OCI-LY7 (cell line): ENCODE measurements at regions not wholly inside any gene's neighbourhood (a gene's known extent, or its start where the extent isn't known, plus 50 kb on each side); places are given as distances from the start of the nearest gene placed in this dataset.

Source experiments
- BruUV-seq: library from RNA; stranded (reverse); fragments of 400-500 nt; replicated peaks from 2 replicates; lab custom pipeline; 2021; lab: Mats Ljungman, UMichigan
- CTCF ChIA-PET: fragments of 300-600 bp; sonication (Branson Sonifier 250); formaldehyde crosslinking; loops from one replicate; lab custom pipeline; 2022; ENCODE audit warnings: antibody characterized with exemption; ENCODE audit not compliant: unreplicated experiment; lab: Charles Lee
- POLR2A ChIA-PET: fragments of 300-600 bp; sonication (Branson Sonifier 250); formaldehyde crosslinking; loops from one replicate; lab custom pipeline; 2022; ENCODE audit warnings: antibody characterized with exemption; lab: Charles Lee
- DNase-seq: peaks from one replicate; pipeline ENCODE4 v3.0.0-alpha.2; 2015; ENCODE audit warnings: low spot score
- H2AFZ ChIP-seq: fragments of 200-600 bp; sonication (generic), shearing (Covaris generic); 2 replicates; pipeline ENCODE4 v1.6.1; 2014; ENCODE audit warnings: mild to moderate bottlenecking, antibody characterized with exemption, low read length, moderate library complexity
- H3K27ac ChIP-seq: fragments of 200-600 bp; sonication (generic); 2 replicates; pipeline ENCODE4 v1.5.1; 2014; ENCODE audit warnings: mixed run types, low read depth, mild to moderate bottlenecking, moderate library complexity, low read length, inconsistent platforms; ENCODE audit not compliant: poor library complexity, severe bottlenecking
- H3K36me3 ChIP-seq: fragments of 200-600 bp; sonication (generic); 2 replicates; pipeline ENCODE4 v1.6.1; 2014; ENCODE audit warnings: mild to moderate bottlenecking, antibody characterized with exemption, low read length, moderate library complexity, mixed read lengths; ENCODE audit not compliant: insufficient read depth
- H3K4me1 ChIP-seq: fragments of 200-600 bp; sonication (generic); 2 replicates; pipeline ENCODE4 v1.5.1; 2014; ENCODE audit warnings: mild to moderate bottlenecking, low read length; ENCODE audit not compliant: insufficient read depth, poor library complexity, severe bottlenecking
- H3K4me2 ChIP-seq: fragments of 200-600 bp; sonication (generic); 2 replicates; pipeline ENCODE4 v1.6.1; 2014; ENCODE audit warnings: mild to moderate bottlenecking, low read length
- H3K4me3 ChIP-seq: fragments of 200-600 bp; sonication (generic); 2 replicates; pipeline ENCODE4 v1.5.1; 2014; ENCODE audit warnings: mild to moderate bottlenecking, low read depth, low read length; ENCODE audit not compliant: poor library complexity, severe bottlenecking
- H3K79me2 ChIP-seq: fragments of 200-600 bp; sonication (generic); 2 replicates; pipeline ENCODE4 v1.6.1; 2016; ENCODE audit warnings: low read depth, mild to moderate bottlenecking, low read length, moderate library complexity, mixed read lengths; ENCODE audit not compliant: insufficient read depth
- H3K9me2 ChIP-seq: fragments of 200-600 bp; sonication (generic); 2 replicates; pipeline ENCODE4 v1.6.1; 2016; ENCODE audit warnings: mild to moderate bottlenecking, low read length, mixed read lengths; ENCODE audit not compliant: insufficient read depth
- H3K9me3 ChIP-seq: fragments of 200-600 bp; sonication (generic); 2 replicates; pipeline ENCODE4 v1.6.1; 2014; ENCODE audit warnings: mild to moderate bottlenecking, mixed run types, low read length, mixed read lengths
- H4K20me1 ChIP-seq: fragments of 200-600 bp; sonication (generic); 2 replicates; pipeline ENCODE4 v1.6.1; 2014; ENCODE audit warnings: mild to moderate bottlenecking, antibody characterized with exemption, low read length, moderate library complexity, mixed read lengths; ENCODE audit not compliant: insufficient read depth
- EZH2phosphoT487 ChIP-seq: fragments of 200-600 bp; sonication (generic); IDR thresholded peaks from 2 replicates; pipeline ENCODE4 v1.6.1; 2018; ENCODE audit warnings: low read depth, borderline replicate concordance, mild to moderate bottlenecking, mixed run types, antibody characterized with exemption, low read length, moderate library complexity, mixed read lengths
- intact Hi-C: fragments of 100-400 bp; cut with micrococcal nuclease; formaldehyde crosslinking; loops from one replicate; pipeline ENCODE4 v1.10.0; 2022; ENCODE audit not compliant: unreplicated experiment
- TF ChIP-seq, protein P1 (sequence below): fragments of 200-600 bp; sonication (generic); conservative IDR thresholded peaks from 2 replicates; pipeline ENCODE4 v1.5.1; 2014; ENCODE audit warnings: mild to moderate bottlenecking, antibody characterized with exemption, low read length, moderate library complexity, mixed read lengths

DNA sequence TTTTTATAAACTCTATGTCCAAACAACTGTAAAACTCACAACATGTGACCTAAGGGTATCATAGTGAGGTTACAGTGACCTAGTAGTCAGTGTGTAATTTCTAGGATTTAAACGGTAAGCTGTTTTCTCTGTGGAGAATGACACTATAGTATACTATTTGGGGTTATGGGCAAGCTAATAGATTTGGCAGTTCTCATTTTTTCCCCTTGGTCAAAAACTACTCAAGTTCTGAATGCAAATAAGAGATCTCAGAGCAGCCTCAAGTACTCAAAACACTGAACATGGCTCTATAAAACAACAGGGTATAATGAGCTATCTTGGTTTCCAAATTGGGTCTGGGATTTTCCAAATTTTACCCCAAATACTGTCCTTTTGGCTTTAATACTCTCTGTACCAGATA lies 88.5 kb upstream of the HMCN1 start:
- no peaks in the 10 kb centered on the region for H3K9me2 ChIP-seq
- TF ChIP-seq, protein P1, sequence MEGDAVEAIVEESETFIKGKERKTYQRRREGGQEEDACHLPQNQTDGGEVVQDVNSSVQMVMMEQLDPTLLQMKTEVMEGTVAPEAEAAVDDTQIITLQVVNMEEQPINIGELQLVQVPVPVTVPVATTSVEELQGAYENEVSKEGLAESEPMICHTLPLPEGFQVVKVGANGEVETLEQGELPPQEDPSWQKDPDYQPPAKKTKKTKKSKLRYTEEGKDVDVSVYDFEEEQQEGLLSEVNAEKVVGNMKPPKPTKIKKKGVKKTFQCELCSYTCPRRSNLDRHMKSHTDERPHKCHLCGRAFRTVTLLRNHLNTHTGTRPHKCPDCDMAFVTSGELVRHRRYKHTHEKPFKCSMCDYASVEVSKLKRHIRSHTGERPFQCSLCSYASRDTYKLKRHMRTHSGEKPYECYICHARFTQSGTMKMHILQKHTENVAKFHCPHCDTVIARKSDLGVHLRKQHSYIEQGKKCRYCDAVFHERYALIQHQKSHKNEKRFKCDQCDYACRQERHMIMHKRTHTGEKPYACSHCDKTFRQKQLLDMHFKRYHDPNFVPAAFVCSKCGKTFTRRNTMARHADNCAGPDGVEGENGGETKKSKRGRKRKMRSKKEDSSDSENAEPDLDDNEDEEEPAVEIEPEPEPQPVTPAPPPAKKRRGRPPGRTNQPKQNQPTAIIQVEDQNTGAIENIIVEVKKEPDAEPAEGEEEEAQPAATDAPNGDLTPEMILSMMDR: no peak
- no peak for TF ChIP-seq EZH2phosphoT487
- no peak overlapping the region for H3K4me3 ChIP-seq
- no peaks in the 10 kb centered on the region for H3K4me1 ChIP-seq
- no peak overlapping the region for H3K27ac ChIP-seq
- CTCF ChIA-PET: no interaction called here
- no peak overlapping the region for H3K4me2 ChIP-seq
- no peak overlapping the region for H2AFZ ChIP-seq
- POLR2A ChIA-PET: interaction anchor here (0.6 to 1.1 kb wide), 2 partner anchors 17 to 297 kb away, joined by 3 read pairs; no protein-coding TSS in a partner anchor
- no peaks in the 10 kb centered on the region for H3K79me2 ChIP-seq
- no TSS peak for BruUV-seq
- DNase-seq: no peak
- no peaks in the 10 kb centered on the region for H3K9me3 ChIP-seq
- H3K36me3 ChIP-seq: no peaks in the 10 kb centered on the region
- H4K20me1 ChIP-seq: no peaks in the 10 kb centered on the region
- intact Hi-C loops: no loop called here

DNA sequence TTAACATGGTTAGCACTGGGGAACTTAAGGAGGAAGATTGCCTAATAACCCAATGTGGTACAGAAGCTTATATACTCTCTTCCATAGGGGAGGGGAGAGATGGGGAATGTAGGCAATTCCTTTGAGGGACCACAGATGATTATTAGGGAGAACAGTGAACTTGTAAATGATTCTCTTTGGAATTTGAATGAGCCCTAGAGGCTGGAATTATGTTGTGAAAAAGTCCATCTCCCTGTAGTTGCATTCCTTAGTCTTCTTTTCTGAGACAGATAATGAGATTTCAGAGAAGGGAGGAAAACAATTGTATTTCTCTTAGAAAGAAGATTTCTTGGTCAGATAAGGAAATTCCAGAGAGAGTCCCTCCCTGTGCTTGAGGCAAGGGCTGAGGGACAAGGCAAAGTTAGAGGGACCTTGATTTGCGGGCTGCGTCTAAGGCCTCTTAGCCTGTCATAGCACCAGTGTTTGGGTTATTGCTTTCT lies 89.0 kb upstream of the HMCN1 start:
- CTCF ChIA-PET: no interaction called here

DNA sequence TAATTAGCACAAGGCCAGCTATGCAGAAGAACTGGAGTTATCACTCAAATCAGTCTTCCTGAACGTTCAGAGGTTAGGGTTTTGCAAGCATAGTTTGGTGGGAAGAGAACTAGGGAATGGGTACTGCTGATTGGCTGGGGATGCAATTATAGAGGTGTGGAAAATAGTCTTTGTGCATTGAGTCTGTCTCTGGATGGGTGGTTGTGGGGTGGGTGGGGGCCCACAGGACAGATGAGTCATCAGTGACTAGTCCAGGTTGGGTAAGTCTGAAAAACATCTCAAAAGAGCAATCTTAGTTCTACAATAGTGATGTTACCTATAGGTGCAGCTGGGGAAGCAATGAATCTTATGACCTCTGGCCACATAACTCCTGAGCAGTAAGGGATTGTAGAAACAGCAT lies 89.7 kb upstream of the HMCN1 start:
- POLR2A ChIA-PET: no interaction called here
- H3K4me1 ChIP-seq: no peaks in the 10 kb centered on the region
- H3K9me3 ChIP-seq: no peaks in the 10 kb centered on the region
- CTCF ChIA-PET: no interaction called here
- H3K9me2 ChIP-seq: no peaks in the 10 kb centered on the region
- no peak for DNase-seq
- H4K20me1 ChIP-seq: no peaks in the 10 kb centered on the region
- no peaks in the 10 kb centered on the region for H3K36me3 ChIP-seq
- no peak overlapping the region for H3K4me2 ChIP-seq
- no peak for TF ChIP-seq EZH2phosphoT487
- TF ChIP-seq, protein P1: no peak
- intact Hi-C loops: no loop called here
- no peak overlapping the region for H3K4me3 ChIP-seq
- H3K79me2 ChIP-seq: no peaks in the 10 kb centered on the region
- no TSS peak for BruUV-seq
- no peak overlapping the region for H2AFZ ChIP-seq
- no peak overlapping the region for H3K27ac ChIP-seq

More for the DNA sequence above, 89.0 kb upstream of the HMCN1 start:
- no peak for TF ChIP-seq EZH2phosphoT487
- TF ChIP-seq, protein P1: no peak
- no peak overlapping the region for H3K4me2 ChIP-seq
- no peaks in the 10 kb centered on the region for H3K79me2 ChIP-seq
- H2AFZ ChIP-seq: no peak overlapping the region
- DNase-seq: no peak
- H3K36me3 ChIP-seq: no peaks in the 10 kb centered on the region
- H3K27ac ChIP-seq: no peak overlapping the region
- POLR2A ChIA-PET: no interaction called here
- intact Hi-C loops: no loop called here
- no peaks in the 10 kb centered on the region for H3K9me3 ChIP-seq
- H3K4me3 ChIP-seq: no peak overlapping the region
- H4K20me1 ChIP-seq: no peaks in the 10 kb centered on the region
- no peaks in the 10 kb centered on the region for H3K4me1 ChIP-seq
- no peaks in the 10 kb centered on the region for H3K9me2 ChIP-seq
- no TSS peak for BruUV-seq
